Epidermal melanocyte (primary cell): ENCODE measurements at regions not wholly inside any gene's neighbourhood (a gene's known extent, or its start where the extent isn't known, plus 50 kb on each side); places are given as distances from the start of the nearest gene placed in this dataset.

Experiments used
- DNase-seq: peaks from one replicate; pipeline ENCODE4 v3.0.0; 2011; ENCODE audit warnings: low spot score; ENCODE audit not compliant: insufficient read length

- DNase-seq = no peak
These were observed 88.4 kb upstream of the STEAP1B start for GRCh38 chr7:22588351-22588750.

DNA sequence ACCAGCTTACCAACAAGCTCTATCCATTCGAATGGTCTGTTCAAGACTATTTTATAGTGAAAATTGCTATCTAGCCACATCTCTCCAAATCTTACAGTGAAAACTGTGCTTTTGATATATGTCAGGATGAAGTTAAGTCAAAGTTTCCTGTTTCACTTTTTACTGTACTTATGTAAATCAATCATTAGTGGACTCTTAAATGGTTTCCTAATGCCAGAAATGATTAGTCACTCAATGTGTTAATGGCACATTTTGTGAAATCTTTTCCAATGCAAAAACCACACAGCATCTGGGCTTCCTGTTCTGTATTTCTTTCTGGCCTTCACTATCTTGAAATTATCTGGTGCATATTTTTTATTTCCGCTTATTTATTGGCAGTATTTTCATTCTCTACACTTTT is 87.3 kb upstream of the STEAP1B start:
- no peak for DNase-seq

GRCh38 chr7:22586786-22587140 is 86.8 kb upstream of the STEAP1B start:
- peak; percentile 48 for DNase-seq

DNA sequence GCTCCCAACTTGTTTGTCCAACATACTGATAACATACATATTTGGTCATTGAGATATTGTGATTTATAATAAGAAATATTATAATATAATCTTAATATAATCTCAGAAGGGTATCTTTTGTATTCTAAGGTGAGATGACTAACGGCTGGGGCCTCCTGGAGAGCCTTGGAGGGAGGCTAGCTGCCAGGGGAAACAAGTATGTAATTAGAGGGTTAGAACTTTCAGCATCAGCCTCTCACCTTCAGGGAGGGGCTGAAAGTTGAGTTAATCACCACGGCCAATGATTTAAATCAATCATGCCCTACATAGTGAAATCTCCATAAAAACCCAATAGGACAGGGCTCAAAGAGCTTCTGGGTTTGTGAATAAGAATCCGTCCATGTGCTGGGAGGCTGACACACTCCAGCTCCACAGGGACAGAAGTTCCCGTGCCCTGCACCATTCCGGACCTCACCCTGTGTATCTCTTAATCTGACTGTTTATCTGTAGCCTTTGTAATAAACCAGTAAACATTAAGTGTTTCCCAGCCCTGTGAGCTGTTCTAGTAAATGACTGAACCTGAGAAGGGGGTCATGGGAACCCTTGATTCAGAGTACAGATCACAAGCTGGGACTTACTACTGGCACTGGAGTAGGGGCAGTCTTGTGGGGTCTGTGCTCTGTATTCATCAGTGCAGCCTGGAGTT is 86.3 kb upstream of the STEAP1B start:
- no peak for DNase-seq

DNA sequence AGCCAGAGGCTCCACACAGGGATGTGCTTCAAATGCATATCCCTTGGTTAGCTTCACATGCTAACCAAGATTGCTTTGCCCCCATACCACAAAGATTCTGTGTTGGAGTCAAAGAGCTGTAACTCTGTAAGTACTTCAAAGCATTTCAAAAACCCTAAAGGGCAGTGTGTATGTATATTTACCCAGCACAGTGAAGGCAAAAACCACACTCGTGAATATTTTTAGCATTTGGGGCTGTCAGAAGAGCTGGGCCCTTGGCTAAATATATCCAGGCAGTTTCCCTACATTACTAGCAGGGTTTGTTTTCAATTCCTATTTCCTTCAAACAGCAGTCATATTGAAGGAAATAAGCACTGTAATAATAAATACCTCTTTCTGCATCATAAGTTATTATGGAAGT is 84.2 kb upstream of the STEAP1B start:
- DNase-seq = no peak

DNA sequence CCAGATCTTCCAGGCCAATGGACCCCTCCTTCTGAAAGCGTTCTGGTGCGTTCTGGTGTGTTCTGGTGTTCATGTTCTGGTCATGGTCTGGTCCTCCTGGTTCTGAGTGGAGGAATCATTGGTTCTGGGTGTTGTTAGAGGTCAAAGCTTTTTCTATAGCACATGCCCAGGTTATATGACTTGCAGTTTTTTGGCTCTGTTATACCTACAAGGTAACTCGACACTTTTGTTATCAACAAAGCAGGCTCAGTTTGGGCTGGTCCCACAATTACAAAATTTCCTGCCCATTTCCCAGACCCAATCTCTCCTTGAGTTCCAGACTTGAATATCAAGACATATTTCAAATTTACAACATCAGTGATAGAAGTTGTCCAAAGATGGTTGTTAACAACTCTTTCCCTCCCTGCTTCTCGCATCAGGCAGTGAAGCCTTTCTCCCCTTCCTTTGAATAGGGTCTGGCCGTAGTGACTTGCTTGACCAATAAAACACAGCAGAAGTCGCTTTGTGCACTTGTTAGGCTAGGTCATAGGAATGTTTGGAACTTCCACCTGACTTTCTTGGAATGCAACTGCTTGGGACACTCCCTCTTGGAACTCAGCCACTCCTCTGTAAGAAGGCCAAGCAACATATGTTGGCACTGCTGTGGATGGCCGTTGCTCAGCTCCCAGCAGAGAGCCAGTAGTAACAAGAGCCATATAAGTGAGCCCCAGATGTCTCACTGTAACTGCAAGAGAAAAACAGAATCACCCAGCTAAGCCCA is 83.1 kb upstream of the STEAP1B start:
- DNase-seq = no peak

GRCh38 chr7:22581099-22581498 is 81.1 kb upstream of the STEAP1B start:
- no peak for DNase-seq

DNA sequence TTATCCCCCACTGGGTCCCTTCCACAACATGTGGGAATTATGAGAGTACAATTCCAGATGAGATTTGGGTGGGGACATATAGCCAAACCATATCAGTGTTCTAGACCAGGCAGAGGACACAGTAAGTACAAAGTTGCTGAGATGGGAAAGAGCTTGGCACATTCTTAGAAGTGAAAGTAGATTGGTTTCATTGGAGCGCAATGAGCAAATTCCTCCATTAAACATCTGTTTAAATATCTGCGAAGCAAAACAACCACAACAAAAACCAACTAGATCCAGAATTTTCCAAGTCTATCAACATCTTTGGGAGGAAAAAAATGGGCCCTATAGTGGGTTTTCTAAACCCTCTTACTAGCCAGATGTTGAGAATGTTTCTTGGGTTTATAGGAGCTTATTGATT is 80.0 kb upstream of the STEAP1B start:
- DNase-seq = no peak

GRCh38 chr7:22578007-22578733 is 78.2 kb upstream of the STEAP1B start:
- DNase-seq = no peak

DNA sequence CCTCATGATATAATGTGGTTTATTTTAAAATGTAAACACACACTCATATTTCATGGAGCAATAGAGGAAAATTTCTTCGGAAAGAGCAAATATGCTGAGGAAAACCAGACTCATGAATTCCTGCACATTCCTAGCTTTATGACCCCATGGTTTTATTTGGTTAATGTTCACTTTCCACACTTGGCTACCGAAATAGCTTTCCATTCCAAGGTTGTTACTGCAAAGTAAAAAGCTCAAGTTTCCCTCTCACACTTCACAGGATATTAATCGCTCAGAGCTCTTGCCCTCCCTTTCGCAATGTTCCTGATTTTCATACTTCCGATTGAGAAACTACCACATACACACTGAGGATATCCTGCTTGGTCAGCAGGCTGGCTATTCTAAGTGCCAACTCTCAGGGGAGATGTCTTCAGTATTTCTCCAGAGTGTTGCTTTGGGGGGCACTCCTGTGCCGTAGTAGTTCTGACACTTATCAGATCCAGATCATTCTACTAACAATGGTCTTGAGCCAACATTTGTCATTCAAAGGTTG is 77.5 kb upstream of the STEAP1B start:
- DNase-seq = no peak

DNA sequence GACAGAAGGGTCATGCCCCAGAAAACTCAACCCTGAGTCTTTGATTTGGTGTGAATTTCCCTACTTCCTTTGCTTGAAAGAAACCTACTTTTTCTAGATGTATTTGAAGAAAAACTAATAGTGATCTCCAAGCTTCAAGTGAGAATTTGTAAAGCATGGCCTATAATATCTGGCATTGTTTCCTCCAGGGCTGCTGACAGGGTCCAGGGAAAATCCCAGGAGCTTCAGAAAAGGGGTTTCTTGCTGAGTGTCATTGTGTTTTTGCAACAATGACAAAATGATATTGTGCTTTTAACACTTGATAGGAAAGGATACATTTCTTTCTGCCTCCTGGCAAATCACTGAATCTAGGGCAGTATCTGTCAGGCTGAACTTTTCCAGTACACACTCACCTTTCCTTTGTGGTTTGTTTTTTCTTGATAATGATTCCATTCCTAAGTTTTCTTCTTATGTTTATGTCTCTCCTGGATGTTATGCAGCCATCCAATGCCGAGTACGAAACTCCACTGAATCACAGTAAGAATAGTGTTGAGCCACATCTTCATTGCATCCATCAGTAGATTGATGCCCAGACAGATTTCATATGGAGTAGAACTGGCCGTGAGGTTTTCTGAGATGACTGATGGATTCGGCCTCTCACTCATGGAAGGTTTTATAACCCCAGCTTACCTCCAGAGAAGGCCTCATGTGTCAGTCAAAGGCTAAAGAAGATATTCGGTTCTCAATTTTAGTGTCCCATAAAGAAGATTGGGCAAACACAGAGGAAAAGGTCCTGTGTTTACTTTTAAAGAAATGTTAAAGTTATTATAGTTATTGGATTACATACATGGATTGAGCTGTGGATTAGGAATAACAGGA is 76.9 kb upstream of the STEAP1B start:
- no peak for DNase-seq

DNA sequence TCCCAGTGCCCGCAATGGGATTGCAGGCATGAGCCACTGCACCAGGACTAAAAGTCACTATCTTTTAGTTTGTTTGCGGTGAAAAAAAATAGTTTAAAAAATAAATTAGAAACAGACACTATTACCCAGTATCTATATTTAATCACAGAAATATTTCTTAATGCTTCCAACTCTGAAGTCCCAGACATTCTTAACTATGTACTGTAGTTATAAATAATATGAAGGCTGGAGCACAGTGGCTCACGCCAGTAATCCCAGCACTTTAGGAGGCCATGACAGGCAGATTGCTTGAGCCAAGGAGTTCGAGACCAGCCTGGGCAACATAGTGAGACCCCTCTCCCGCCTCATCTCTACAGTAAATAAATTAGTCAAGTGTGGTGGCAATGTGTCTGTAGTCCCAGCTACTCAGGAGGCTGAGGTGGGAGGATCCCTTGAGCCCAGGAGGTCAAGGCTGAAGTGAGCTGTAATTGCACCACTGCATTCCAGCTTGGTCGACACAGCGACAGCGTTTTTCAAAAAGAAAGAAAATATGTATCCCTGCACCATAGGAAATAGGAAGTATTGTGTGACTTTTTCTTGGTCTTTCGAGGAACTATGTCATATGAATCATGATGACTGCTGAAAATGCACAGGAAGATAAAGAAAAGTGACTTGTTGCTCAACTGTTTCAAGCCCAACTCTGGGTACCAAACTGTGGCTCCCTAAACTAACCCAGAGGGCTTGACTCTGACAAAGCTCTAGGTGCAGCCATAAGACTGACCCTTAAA is 74.9 kb upstream of the STEAP1B start:
- DNase-seq = no peak

GRCh38 chr7:22572937-22573336 is 72.9 kb upstream of the STEAP1B start:
- no peak for DNase-seq

GRCh38 chr7:22572292-22572691 is 72.3 kb upstream of the STEAP1B start:
- DNase-seq = no peak

GRCh38 chr7:22571766-22572165 is 71.8 kb upstream of the STEAP1B start:
- DNase-seq = no peak

DNA sequence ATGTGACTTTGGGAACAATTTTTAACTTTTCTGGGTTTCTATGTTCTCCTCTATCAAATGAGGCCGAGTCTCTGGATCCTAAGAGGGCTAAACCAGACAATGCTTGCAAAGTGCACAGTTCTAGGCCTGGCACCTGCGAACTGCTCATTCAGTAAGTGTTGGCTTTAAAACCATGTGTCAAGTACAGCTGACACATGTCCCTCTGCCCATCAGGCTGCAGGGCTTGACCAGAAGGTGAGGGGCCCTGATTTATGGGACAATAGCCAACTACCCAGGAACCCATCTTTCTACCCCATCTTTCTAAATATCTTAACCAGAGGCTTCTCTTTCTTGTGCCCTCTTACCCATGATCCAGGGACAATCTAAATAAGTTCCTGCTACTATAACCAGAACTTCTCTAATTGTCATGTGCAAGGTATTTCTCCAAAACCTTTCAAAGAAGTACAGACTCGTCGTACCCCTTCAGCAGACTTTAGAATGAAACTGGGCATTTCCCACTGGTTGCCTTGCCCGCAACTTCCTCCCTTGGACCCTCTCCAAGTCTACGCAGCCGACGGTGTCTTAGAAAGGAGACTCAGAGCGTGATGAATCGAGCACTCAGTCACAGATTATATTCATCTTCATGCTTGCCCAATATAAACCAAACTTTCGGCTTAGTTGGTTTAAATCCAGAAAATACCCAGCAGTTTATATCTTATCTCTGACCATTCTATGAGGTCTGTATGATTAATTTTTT is 69.8 kb upstream of the STEAP1B start:
- no peak for DNase-seq

- DNase-seq = no peak
These were observed 66.6 kb upstream of the STEAP1B start for GRCh38 chr7:22566592-22566991.

- DNase-seq = no peak
These were observed 66.2 kb upstream of the STEAP1B start for GRCh38 chr7:22566176-22566575.

DNA sequence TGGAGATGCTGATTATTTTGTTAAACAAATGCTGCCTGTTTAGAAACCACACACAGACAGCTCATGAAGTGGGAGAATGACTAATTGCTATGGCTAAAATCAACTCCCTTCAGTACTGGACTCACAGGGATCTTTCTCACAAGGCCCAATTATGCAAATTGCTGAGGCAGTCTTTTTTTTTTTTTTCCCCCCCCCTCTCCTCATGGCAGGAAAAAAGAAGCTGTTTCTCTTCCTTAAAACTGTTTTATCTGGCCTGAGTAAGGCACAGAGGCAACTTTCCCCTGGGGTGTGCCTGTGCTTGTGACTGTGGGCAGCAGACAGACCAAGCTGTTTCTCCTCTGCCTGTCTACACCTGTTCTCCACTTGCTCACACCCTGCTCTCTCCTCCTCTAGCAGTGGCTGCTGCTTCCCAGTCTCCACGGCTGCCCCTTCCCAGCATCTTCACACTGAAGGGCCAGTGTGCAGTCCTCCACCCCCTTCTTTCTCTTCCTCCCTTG is 65.4 kb upstream of the STEAP1B start:
- DNase-seq = no peak
